H1 (cell line): ENCODE measurements at regions not wholly inside any gene's neighbourhood (a gene's known extent, or its start where the extent isn't known, plus 50 kb on each side); places are given as distances from the start of the nearest gene placed in this dataset.

Experiments used
- JUN ChIP-seq: IDR thresholded peaks from 2 replicates; pipeline ENCODE4 v1.6.1; 2011; ENCODE audit warnings: low read depth, mild to moderate bottlenecking, improper control_type of control experiment, low read length
- POLR2A ChIP-seq, 2 experiments: IDR thresholded peaks; 1 replicate in 1 of 2; 2 replicates in 1 of 2; pipeline ENCODE4 v1.6.1; 2011; ENCODE audit warnings: low read depth in 2 of 2, low read length in 2 of 2, mild to moderate bottlenecking in 2 of 2; ENCODE audit errors: control extremely low read depth in 1 of 2
- POU5F1 ChIP-seq: IDR thresholded peaks from 2 replicates; pipeline ENCODE4 v1.6.1; 2011; ENCODE audit warnings: low read depth, mild to moderate bottlenecking, low read length, moderate library complexity
- TEAD4 ChIP-seq: IDR thresholded peaks from 2 replicates; pipeline ENCODE4 v1.6.1; 2012; ENCODE audit warnings: low read depth, low read length, inconsistent platforms, mixed read lengths
- TF ChIP-seq, protein P1 (sequence below), 3 experiments: IDR thresholded peaks; 1 replicate in 2 of 3; 2 replicates in 1 of 3; pipeline versions ENCODE4 v1.5.1 to v1.6.1; 2011; ENCODE audit warnings: low read length in 3 of 3, mild to moderate bottlenecking in 3 of 3, inconsistent platforms in 2 of 3, low read depth in 1 of 3, moderate library complexity in 1 of 3; ENCODE audit not compliant: insufficient read depth in 1 of 3; ENCODE audit errors: control extremely low read depth in 1 of 3

DNA sequence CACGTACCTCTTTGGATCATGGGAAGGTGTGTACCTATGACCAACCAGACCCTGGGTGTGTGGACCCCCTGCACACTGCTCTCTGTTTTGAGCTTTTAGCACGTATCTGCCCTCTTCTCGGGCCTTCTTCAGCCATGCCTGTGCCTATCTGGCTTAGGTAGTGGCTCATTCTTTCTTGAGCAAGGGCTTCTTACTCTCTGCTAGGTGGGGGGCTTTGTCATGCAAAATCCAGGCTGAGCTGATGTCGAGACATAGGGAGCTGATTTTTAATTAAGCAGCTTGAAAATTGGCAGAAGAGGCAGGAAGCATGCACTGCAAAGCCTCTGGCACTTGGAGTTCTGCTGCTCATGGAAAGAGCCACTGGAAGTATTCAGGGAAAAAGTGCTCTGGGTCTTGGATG is 181.6 kb upstream of the IRX6 start:
- TF ChIP-seq TEAD4 (no peak), POLR2A (IDR thresholded peaks at IDR 0.05; ENCODE audit: control extremely low read depth in 1 of 2, low read depth in 2 of 2, low read length in 2 of 2) (no peak), POU5F1 (0 out of 2 replicates have a peak, but pooled peaks have one; percentile 57), JUN (no peak)
- TF ChIP-seq, protein P1, sequence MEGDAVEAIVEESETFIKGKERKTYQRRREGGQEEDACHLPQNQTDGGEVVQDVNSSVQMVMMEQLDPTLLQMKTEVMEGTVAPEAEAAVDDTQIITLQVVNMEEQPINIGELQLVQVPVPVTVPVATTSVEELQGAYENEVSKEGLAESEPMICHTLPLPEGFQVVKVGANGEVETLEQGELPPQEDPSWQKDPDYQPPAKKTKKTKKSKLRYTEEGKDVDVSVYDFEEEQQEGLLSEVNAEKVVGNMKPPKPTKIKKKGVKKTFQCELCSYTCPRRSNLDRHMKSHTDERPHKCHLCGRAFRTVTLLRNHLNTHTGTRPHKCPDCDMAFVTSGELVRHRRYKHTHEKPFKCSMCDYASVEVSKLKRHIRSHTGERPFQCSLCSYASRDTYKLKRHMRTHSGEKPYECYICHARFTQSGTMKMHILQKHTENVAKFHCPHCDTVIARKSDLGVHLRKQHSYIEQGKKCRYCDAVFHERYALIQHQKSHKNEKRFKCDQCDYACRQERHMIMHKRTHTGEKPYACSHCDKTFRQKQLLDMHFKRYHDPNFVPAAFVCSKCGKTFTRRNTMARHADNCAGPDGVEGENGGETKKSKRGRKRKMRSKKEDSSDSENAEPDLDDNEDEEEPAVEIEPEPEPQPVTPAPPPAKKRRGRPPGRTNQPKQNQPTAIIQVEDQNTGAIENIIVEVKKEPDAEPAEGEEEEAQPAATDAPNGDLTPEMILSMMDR (IDR thresholded peaks at IDR 0.05; ENCODE audit: control extremely low read depth in 1 of 3, insufficient read depth in 1 of 3, low read depth in 1 of 3, low read length in 3 of 3) = no peak
